BLaER1 treated with 17β-estradiol and CSF1 and Interleukin-3, amounts not matched to agents 10 nM and 100 nM (cell line): ENCODE measurements at regions not wholly inside any gene's neighbourhood (a gene's known extent, or its start where the extent isn't known, plus 50 kb on each side); places are given as distances from the start of the nearest gene placed in this dataset.

ENCODE experiments used
- H3K27ac ChIP-seq, 11 experiments: shearing (Covaris generic); formaldehyde crosslinking; 2 replicates each; pipeline ENCODE4 v1.8.1; 2022
- H3K27me3 ChIP-seq, 11 experiments: shearing (Covaris generic); formaldehyde crosslinking; 2 replicates each; pipeline ENCODE4 v1.8.1; 2022
- H3K36me3 ChIP-seq, 11 experiments: shearing (Covaris generic); formaldehyde crosslinking; 2 replicates each; pipeline ENCODE4 v1.8.1; 2022
- H3K4me1 ChIP-seq, 10 experiments: shearing (Covaris generic); formaldehyde crosslinking; 2 replicates each; pipeline ENCODE4 v1.8.1; 2022
- H3K4me2 ChIP-seq, 11 experiments: shearing (Covaris generic); formaldehyde crosslinking; 2 replicates each; pipeline ENCODE4 v1.8.1; 2022
- H3K4me3 ChIP-seq, 10 experiments: shearing (Covaris generic); formaldehyde crosslinking; 2 replicates each; pipeline ENCODE4 v1.8.1; 2022
- H3K9ac ChIP-seq, 11 experiments: shearing (Covaris generic); formaldehyde crosslinking; 2 replicates each; pipeline ENCODE4 v1.8.1; 2022
- H3K9me3 ChIP-seq, 11 experiments: shearing (Covaris generic); formaldehyde crosslinking; replicated peaks in 1 of 11; 2 replicates each; pipeline ENCODE4 v1.8.1; 2022
- H4K20me1 ChIP-seq, 11 experiments: shearing (Covaris generic); formaldehyde crosslinking; 2 replicates each; pipeline ENCODE4 v1.8.1; 2022
- Cebpa-rat ChIP-seq, 11 experiments: shearing (Covaris generic); IDR thresholded peaks; 2 replicates each; pipeline ENCODE4 v1.8.1; 2022

DNA sequence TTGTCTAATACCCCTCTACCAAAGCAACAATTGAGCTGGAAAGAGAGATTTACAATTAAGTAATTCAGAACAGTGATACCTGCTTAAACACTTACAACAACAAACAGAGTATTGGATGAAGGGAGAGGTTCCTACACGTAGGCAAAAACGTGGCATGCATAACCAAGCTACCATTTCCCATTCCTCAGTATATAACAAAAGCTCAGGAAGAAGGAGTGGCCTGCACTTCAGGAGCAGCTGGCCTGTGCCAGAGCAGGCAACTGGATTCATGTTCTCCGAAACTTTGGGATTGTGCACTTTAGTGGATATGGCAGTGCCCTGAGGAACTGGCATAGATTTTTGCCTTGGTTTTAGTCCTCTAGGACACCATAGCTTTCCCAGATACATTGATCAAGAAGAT is 630.2 kb upstream of the PCDH9 start:
- Histone ChIP-seq H3K9me3 (peaks cover 0 to 10% (median 0%) of the 10 kb centered on the region in 11 experiments; a peak in 2 of 22 replicates), H3K9ac (no peak overlapping the region), H3K4me3 (no peak overlapping the region), H3K27ac (no peak overlapping the region), H3K4me2 (no peak overlapping the region), H3K27me3 (no peaks in the 10 kb centered on the region), H3K36me3 (no peaks in the 10 kb centered on the region), H4K20me1 (no peaks in the 10 kb centered on the region), H3K4me1 (peaks cover 0 to 8% (median 0%) of the 10 kb centered on the region in 10 experiments; a peak in 6 of 20 replicates)
- TF ChIP-seq Cebpa-rat (IDR thresholded peaks at IDR 0.05) = no peak

GRCh38 chr13:67859904-67860303 is 629.8 kb upstream of the PCDH9 start:
- TF ChIP-seq Cebpa-rat (IDR thresholded peaks at IDR 0.05) = no peak
- Histone ChIP-seq H4K20me1 (no peaks in the 10 kb centered on the region), H3K4me2 (no peak overlapping the region), H3K9me3 (peaks cover 0 to 10% (median 0%) of the 10 kb centered on the region in 11 experiments; a peak in 2 of 22 replicates), H3K4me3 (no peak overlapping the region), H3K4me1 (peaks cover 0 to 11% (median 0%) of the 10 kb centered on the region in 10 experiments; a peak in 6 of 20 replicates), H3K36me3 (no peaks in the 10 kb centered on the region), H3K27ac (no peak overlapping the region), H3K9ac (no peak overlapping the region), H3K27me3 (no peaks in the 10 kb centered on the region)

GRCh38 chr13:67857581-67858310 is 627.6 kb upstream of the PCDH9 start:
- Histone ChIP-seq H3K4me1 (peaks cover 0 to 13% (median 0%) of the 10 kb centered on the region in 10 experiments; a peak in 6 of 20 replicates), H3K36me3 (no peaks in the 10 kb centered on the region), H3K9ac (no peak overlapping the region), H3K9me3 (peaks cover 0 to 4% (median 0%) of the 10 kb centered on the region in 11 experiments; a peak in 2 of 22 replicates), H3K27me3 (no peaks in the 10 kb centered on the region), H3K27ac (no peak overlapping the region), H3K4me3 (no peak overlapping the region), H4K20me1 (no peaks in the 10 kb centered on the region), H3K4me2 (no peak overlapping the region)
- no peak for TF ChIP-seq Cebpa-rat (IDR thresholded peaks at IDR 0.05)

GRCh38 chr13:67856955-67857354 is 626.8 kb upstream of the PCDH9 start:
- no peak for TF ChIP-seq Cebpa-rat (IDR thresholded peaks at IDR 0.05)
- no peaks in the 10 kb centered on the region for H3K27me3 ChIP-seq
- H3K9ac ChIP-seq = no peak overlapping the region
- H3K4me1 ChIP-seq = peaks cover 0 to 13% (median 0%) of the 10 kb centered on the region in 10 experiments; a peak in 6 of 20 replicates
- no peaks in the 10 kb centered on the region for H3K36me3 ChIP-seq
- H3K9me3 ChIP-seq = no peaks in the 10 kb centered on the region
- no peaks in the 10 kb centered on the region for H4K20me1 ChIP-seq
- H3K27ac ChIP-seq = no peak overlapping the region
- no peak overlapping the region for H3K4me2 ChIP-seq
- H3K4me3 ChIP-seq = no peak overlapping the region

DNA sequence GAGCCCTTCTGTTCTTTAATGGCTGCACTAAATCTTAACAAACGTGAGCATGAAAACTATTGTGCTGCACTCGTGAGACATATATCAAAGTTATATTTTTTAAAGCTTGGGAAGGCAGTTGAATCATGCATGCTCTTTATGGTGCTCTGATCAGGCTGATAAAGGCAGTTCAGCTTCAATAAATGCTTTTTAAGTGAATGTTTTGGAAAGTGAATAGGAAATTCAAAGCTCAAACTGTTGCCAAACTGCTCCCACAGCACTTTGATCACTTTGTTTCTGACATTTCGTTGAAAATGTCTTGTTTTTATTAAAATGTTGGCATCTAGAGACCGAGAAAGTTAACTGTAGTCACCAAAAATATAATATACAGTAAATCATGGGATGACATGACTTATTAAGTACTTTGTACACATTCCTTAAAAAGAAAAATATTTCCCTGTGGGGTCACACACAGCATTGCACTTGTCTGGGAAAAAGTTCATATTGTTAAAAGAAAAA is 625.7 kb upstream of the PCDH9 start:
- Histone ChIP-seq H3K4me2 (peak overlapping the region in 6 of 11 experiments; percentile 2 to 50 (median 18); a peak in 7 of 22 replicates), H3K4me1 (peaks cover 0 to 13% (median 0%) of the 10 kb centered on the region in 10 experiments; a peak in 6 of 20 replicates), H3K9me3 (no peaks in the 10 kb centered on the region), H3K4me3 (no peak overlapping the region), H3K27me3 (no peaks in the 10 kb centered on the region), H3K36me3 (no peaks in the 10 kb centered on the region), H4K20me1 (no peaks in the 10 kb centered on the region), H3K9ac (peak overlapping the region in 1 of 11 experiments; percentile 10; a peak in 1 of 22 replicates), H3K27ac (no peak overlapping the region)
- TF ChIP-seq Cebpa-rat (IDR thresholded peaks at IDR 0.05) = no peak

DNA sequence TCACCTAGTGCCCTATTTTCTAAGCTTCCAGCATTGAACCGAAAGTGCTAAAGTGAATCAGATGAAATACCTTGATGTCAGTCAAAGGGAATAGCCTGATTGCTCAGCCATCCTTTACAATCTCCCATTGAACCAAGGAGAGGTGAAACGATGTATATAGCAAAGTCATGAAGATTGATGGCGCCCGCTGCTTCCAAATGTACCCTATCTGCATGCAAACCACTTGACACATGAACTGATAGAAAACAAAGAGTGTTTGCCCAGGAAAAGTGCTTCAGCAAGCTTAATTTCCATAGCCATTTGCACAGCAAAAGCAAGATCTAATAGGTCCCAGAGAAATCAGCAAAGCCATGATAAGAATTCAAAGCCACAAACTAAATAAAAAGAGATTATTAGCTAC is 624.9 kb upstream of the PCDH9 start:
- H3K9me3 ChIP-seq = no peaks in the 10 kb centered on the region
- H3K27ac ChIP-seq = no peak overlapping the region
- H4K20me1 ChIP-seq = no peaks in the 10 kb centered on the region
- no peaks in the 10 kb centered on the region for H3K36me3 ChIP-seq
- H3K27me3 ChIP-seq = no peaks in the 10 kb centered on the region
- H3K4me1 ChIP-seq = peaks cover 0 to 13% (median 0%) of the 10 kb centered on the region in 10 experiments; a peak in 6 of 20 replicates
- peak overlapping the region in 3 of 11 experiments; percentile 8 to 50 (median 45); a peak in 4 of 22 replicates for H3K4me2 ChIP-seq
- no peak overlapping the region for H3K4me3 ChIP-seq
- TF ChIP-seq Cebpa-rat (IDR thresholded peaks at IDR 0.05) = no peak
- H3K9ac ChIP-seq = no peak overlapping the region

DNA sequence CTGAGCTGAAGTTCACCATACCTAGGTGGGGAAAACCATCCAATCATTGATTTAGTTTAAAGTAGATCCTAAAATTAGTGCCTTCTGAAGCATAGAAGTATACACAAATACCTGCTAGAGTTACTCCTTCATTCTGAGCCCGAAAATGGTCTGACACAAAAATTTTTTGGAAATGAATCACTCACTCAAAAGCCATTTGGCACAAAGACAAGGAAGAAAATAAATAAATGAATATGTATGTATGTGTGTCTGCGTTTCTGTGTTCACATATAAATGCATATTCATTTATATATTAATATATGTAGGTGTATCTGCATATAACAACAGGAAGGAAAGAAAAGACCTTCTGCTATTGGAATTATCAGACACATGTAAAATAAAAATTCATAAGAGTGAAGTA is 614.4 kb upstream of the PCDH9 start:
- H3K9me3 ChIP-seq = peaks cover 0 to 4% (median 0%) of the 10 kb centered on the region in 11 experiments; a peak in 2 of 22 replicates
- H3K9ac ChIP-seq = no peak overlapping the region
- H3K36me3 ChIP-seq = no peaks in the 10 kb centered on the region
- H3K27ac ChIP-seq = no peak overlapping the region
- no peaks in the 10 kb centered on the region for H3K4me1 ChIP-seq
- no peaks in the 10 kb centered on the region for H4K20me1 ChIP-seq
- no peak overlapping the region for H3K4me3 ChIP-seq
- no peak for TF ChIP-seq Cebpa-rat (IDR thresholded peaks at IDR 0.05)
- no peak overlapping the region for H3K4me2 ChIP-seq
- H3K27me3 ChIP-seq = no peaks in the 10 kb centered on the region

GRCh38 chr13:67841071-67841470 is 610.9 kb upstream of the PCDH9 start:
- Histone ChIP-seq H3K27ac (no peak overlapping the region), H3K9me3 (peaks cover 0 to 4% (median 0%) of the 10 kb centered on the region in 11 experiments; a peak in 2 of 22 replicates), H3K9ac (no peak overlapping the region), H3K4me1 (no peaks in the 10 kb centered on the region), H4K20me1 (no peaks in the 10 kb centered on the region), H3K4me2 (no peak overlapping the region), H3K36me3 (no peaks in the 10 kb centered on the region), H3K4me3 (no peak overlapping the region), H3K27me3 (no peaks in the 10 kb centered on the region)
- TF ChIP-seq Cebpa-rat (IDR thresholded peaks at IDR 0.05) = no peak

GRCh38 chr13:67833564-67833963 is 603.4 kb upstream of the PCDH9 start:
- Histone ChIP-seq H3K27ac (no peak overlapping the region), H3K36me3 (no peaks in the 10 kb centered on the region), H4K20me1 (no peaks in the 10 kb centered on the region), H3K9me3 (0 out of 22 replicates have a peak, but pooled peaks cover 0 to 5% (median 0%) of the 10 kb centered on the region in 11 experiments), H3K4me2 (no peak overlapping the region), H3K9ac (no peak overlapping the region), H3K4me3 (no peak overlapping the region), H3K4me1 (no peaks in the 10 kb centered on the region), H3K27me3 (no peaks in the 10 kb centered on the region)
- no peak for TF ChIP-seq Cebpa-rat (IDR thresholded peaks at IDR 0.05)
